HL-60 (cell line): ENCODE measurements at regions not wholly inside any gene's neighbourhood (a gene's known extent, or its start where the extent isn't known, plus 50 kb on each side); places are given as distances from the start of the nearest gene placed in this dataset.
"Not testable (repeated sequence)": the region's sequence is repeated elsewhere in the genome, so short reads cannot be mapped to it uniquely, and the experiment has no call there.

Experiments
- DNase-seq, 2 experiments: peaks; one replicate each; pipeline ENCODE4 v3.0.0-alpha.2; 2010 to 2020; ENCODE audit warnings: low read depth in 1 of 2, low spot score in 1 of 2
- H3K27ac ChIP-seq: fragments of 250-450 bp; sonication (Bioruptor Pico); replicated peaks from 2 replicates; pipeline ENCODE4 v1.5.1; 2020; ENCODE audit warnings: mild to moderate bottlenecking, moderate library complexity
- H3K27me3 ChIP-seq: fragments of 250-450 bp; sonication (Bioruptor Pico); 2 replicates; pipeline ENCODE4 v1.5.1; 2021; ENCODE audit warnings: mild to moderate bottlenecking, moderate library complexity; ENCODE audit not compliant: insufficient read depth, poor library complexity, severe bottlenecking
- H3K4me3 ChIP-seq: replicated peaks from 2 replicates; pipeline ENCODE4 v1.5.1; 2011; ENCODE audit warnings: mild to moderate bottlenecking, control low read depth, low read length; ENCODE audit not compliant: insufficient read depth
- GABPA ChIP-seq: IDR thresholded peaks from 2 replicates; pipeline ENCODE4 v1.6.1; 2012; ENCODE audit warnings: low read depth
- POLR2AphosphoS5 ChIP-seq: IDR thresholded peaks from 2 replicates; pipeline ENCODE4 v1.6.1; 2012; ENCODE audit warnings: low read depth
- SPI1 ChIP-seq: IDR thresholded peaks from 2 replicates; pipeline ENCODE4 v1.6.1; 2012; ENCODE audit warnings: low read depth, mild to moderate bottlenecking, borderline replicate concordance
- TF ChIP-seq, protein P1 (sequence below): IDR thresholded peaks from 2 replicates; pipeline ENCODE4 v1.6.1; 2012; ENCODE audit warnings: low read depth; ENCODE audit not compliant: insufficient replicate concordance
- TF ChIP-seq, protein P2 (sequence below): IDR thresholded peaks from one replicate; pipeline ENCODE4 v1.5.1; 2011; ENCODE audit warnings: low read length, control low read depth, inconsistent platforms; ENCODE audit not compliant: insufficient read depth

DNA sequence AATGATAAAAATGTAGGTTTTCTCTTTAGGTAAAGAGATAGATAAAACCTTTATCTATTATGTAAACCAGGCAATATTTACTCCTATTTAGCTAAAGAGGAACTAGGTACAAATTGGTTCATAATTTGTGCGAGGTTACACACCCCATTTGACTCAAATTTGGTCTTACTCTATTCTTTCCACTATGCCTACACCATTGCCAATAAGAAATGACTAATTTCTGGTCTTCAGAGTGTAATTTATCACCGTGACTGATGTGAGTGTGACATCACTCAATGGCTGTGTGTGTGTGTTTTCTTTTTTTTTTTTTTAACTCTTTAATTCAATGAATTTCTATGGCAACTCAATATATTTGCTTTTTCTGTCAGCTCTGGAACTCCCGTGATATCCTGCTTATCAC, 955.8 kb downstream of the TDRD15 start:
- TF ChIP-seq GABPA, result no peak
- TF ChIP-seq, protein P1, sequence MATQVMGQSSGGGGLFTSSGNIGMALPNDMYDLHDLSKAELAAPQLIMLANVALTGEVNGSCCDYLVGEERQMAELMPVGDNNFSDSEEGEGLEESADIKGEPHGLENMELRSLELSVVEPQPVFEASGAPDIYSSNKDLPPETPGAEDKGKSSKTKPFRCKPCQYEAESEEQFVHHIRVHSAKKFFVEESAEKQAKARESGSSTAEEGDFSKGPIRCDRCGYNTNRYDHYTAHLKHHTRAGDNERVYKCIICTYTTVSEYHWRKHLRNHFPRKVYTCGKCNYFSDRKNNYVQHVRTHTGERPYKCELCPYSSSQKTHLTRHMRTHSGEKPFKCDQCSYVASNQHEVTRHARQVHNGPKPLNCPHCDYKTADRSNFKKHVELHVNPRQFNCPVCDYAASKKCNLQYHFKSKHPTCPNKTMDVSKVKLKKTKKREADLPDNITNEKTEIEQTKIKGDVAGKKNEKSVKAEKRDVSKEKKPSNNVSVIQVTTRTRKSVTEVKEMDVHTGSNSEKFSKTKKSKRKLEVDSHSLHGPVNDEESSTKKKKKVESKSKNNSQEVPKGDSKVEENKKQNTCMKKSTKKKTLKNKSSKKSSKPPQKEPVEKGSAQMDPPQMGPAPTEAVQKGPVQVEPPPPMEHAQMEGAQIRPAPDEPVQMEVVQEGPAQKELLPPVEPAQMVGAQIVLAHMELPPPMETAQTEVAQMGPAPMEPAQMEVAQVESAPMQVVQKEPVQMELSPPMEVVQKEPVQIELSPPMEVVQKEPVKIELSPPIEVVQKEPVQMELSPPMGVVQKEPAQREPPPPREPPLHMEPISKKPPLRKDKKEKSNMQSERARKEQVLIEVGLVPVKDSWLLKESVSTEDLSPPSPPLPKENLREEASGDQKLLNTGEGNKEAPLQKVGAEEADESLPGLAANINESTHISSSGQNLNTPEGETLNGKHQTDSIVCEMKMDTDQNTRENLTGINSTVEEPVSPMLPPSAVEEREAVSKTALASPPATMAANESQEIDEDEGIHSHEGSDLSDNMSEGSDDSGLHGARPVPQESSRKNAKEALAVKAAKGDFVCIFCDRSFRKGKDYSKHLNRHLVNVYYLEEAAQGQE, result no peak
- TF ChIP-seq SPI1, result no peak
- TF ChIP-seq, protein P2, sequence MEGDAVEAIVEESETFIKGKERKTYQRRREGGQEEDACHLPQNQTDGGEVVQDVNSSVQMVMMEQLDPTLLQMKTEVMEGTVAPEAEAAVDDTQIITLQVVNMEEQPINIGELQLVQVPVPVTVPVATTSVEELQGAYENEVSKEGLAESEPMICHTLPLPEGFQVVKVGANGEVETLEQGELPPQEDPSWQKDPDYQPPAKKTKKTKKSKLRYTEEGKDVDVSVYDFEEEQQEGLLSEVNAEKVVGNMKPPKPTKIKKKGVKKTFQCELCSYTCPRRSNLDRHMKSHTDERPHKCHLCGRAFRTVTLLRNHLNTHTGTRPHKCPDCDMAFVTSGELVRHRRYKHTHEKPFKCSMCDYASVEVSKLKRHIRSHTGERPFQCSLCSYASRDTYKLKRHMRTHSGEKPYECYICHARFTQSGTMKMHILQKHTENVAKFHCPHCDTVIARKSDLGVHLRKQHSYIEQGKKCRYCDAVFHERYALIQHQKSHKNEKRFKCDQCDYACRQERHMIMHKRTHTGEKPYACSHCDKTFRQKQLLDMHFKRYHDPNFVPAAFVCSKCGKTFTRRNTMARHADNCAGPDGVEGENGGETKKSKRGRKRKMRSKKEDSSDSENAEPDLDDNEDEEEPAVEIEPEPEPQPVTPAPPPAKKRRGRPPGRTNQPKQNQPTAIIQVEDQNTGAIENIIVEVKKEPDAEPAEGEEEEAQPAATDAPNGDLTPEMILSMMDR, result no peak
- TF ChIP-seq POLR2AphosphoS5, result no peak
- H3K27ac ChIP-seq, result no peak overlapping the region

DNA sequence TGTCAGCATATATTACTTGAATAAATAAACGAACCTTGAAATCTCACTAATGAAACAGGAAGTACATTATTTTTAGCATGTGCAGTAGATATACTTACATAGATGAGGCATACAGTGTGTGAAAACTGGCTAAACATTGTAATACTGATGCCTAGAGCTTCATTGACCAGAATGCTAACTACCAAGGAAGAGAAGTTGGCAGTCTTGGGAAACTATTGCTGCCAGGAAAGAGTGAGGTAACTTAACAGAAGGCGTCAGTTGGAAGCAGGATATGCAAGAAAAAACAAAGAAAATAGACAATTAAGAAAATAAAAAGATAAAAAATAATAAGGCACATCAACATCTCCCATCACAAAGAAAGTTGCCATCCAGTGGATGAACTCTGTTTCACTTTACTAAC, 963.0 kb downstream of the TDRD15 start:
- no peak overlapping the region for H3K4me3 ChIP-seq
- H3K27ac ChIP-seq, result no peak overlapping the region
- TF ChIP-seq POLR2AphosphoS5, result no peak
- TF ChIP-seq, protein P1, result no peak
- TF ChIP-seq SPI1, result no peak
- no peak for TF ChIP-seq GABPA
- TF ChIP-seq, protein P2, result no peak
- H3K27me3 ChIP-seq, result no peaks in the 10 kb centered on the region
- DNase-seq, result no peak

More for the DNA sequence above, 955.8 kb downstream of the TDRD15 start:
- no peak overlapping the region for H3K4me3 ChIP-seq
- DNase-seq, result no peak
- no peaks in the 10 kb centered on the region for H3K27me3 ChIP-seq

DNA sequence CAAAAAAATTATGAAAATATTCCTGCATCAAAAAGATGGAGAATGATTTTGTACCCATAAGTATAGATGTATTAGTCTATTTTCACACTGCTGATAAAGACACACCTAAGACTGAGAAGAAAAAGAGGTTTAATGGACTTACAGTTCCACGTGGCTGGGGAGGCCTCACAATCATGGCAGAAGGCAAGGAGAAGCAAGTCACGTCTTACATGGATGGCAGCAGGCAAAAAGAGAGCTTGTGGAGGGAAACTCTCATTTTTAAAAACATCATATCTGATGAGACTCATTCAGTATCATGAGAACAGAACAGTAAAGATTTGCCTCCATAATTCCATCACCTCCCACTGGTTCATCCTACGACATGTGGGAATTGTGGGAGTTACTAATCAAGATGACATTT, 979.8 kb downstream of the TDRD15 start:
- H3K27me3 ChIP-seq, H3K4me3 ChIP-seq, DNase-seq, H3K27ac ChIP-seq: not testable (repeated sequence)

DNA sequence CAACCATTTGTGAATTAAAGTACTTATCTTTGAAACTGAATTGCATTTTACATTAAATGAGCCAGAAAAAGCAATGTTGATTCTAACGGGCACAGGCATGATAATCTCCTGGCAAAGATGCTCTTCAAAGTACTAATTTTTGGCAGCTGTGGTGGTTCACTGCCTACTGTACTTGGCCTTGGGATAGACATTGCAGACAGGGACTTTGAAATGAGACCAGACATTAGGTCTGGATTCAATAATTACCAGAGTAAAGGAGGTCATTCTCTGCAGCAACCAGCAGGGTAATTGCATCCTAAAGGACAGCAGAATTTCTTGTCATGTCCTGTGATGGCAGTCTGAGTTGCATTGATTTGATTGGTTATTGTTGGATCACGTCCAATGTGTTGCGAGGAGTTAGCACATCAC, 986.5 kb downstream of the TDRD15 start:
- TF ChIP-seq, protein P2, result no peak
- no peak for TF ChIP-seq SPI1
- TF ChIP-seq POLR2AphosphoS5, result no peak
- no peak for TF ChIP-seq GABPA
- TF ChIP-seq, protein P1, result no peak
- Histone ChIP-seq H3K27me3 (no peaks in the 10 kb centered on the region), H3K4me3 (no peak overlapping the region), H3K27ac (no peak overlapping the region)
- no peak for DNase-seq
